ENCODE measurements at regions not wholly inside any gene's neighbourhood (a gene's known extent, or its start where the extent isn't known, plus 50 kb on each side); places are given as distances from the start of the nearest gene placed in this dataset.

DNA sequence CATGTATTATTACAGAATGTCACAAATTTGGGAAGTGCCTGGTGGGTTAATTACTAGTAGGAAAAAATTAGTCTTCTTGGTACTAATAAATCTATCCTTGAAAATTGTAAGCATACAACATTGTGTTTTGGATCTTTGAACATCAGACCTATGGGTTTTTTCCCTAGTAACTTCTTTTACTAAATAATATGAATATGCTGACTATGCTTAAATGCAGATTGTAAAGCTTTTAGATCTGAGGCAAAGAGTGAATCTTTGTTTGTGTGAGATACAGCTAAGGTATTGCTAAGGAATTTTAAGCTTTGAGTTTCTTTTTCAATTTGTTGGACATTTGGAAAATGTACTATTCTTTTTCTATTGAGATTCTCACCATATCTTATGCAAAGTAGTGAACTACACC lies 390.6 kb upstream of the CCNH start:
- TF ChIP-seq POLR2A (IDR thresholded peaks at IDR 0.05), result no peak
- TF ChIP-seq, protein P1, sequence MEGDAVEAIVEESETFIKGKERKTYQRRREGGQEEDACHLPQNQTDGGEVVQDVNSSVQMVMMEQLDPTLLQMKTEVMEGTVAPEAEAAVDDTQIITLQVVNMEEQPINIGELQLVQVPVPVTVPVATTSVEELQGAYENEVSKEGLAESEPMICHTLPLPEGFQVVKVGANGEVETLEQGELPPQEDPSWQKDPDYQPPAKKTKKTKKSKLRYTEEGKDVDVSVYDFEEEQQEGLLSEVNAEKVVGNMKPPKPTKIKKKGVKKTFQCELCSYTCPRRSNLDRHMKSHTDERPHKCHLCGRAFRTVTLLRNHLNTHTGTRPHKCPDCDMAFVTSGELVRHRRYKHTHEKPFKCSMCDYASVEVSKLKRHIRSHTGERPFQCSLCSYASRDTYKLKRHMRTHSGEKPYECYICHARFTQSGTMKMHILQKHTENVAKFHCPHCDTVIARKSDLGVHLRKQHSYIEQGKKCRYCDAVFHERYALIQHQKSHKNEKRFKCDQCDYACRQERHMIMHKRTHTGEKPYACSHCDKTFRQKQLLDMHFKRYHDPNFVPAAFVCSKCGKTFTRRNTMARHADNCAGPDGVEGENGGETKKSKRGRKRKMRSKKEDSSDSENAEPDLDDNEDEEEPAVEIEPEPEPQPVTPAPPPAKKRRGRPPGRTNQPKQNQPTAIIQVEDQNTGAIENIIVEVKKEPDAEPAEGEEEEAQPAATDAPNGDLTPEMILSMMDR (IDR thresholded peaks at IDR 0.05), result no peak

All from body of pancreas (tissue), 4 donors.